Transverse colon (tissue), 3 donors: ENCODE measurements at regions not wholly inside any gene's neighbourhood (a gene's known extent, or its start where the extent isn't known, plus 50 kb on each side); places are given as distances from the start of the nearest gene placed in this dataset.

Experiments
- CTCF ChIP-seq, 5 experiments: fragments of 200-600 bp in 3 of 5; fragments of 450-650 bp in 2 of 5; sonication (generic) in 3 of 5; IDR thresholded peaks; 1 replicate in 2 of 5; 2 replicates in 3 of 5; pipeline ENCODE4 v1.5.1; 2016 to 2017; ENCODE audit warnings: antibody characterized with exemption in 5 of 5, inconsistent platforms in 3 of 5, mild to moderate bottlenecking in 2 of 5, moderate library complexity in 1 of 5
- POLR2A ChIP-seq: fragments of 450-650 bp; IDR thresholded peaks from one replicate; pipeline ENCODE4 v1.6.1; 2016; ENCODE audit warnings: antibody characterized with exemption, mild to moderate bottlenecking, moderate library complexity

GRCh38 chr14:25350802-25351201, 300.9 kb upstream of the STXBP6 start:
- no peak for TF ChIP-seq CTCF (IDR thresholded peaks at IDR 0.05)
- TF ChIP-seq POLR2A = no peak
